HEK293 (cell line): ENCODE measurements at regions not wholly inside any gene's neighbourhood (a gene's known extent, or its start where the extent isn't known, plus 50 kb on each side); places are given as distances from the start of the nearest gene placed in this dataset.

Experiments
- CTCF ChIA-PET: fragments of 350-600 bp; formaldehyde crosslinking; extraction: SDS; loops from one replicate; lab custom pipeline; 2021; ENCODE audit warnings: antibody characterized with exemption; lab: Yijun Ruan, JAX
- POLR2A ChIA-PET: fragments of 300-600 bp; formaldehyde crosslinking; extraction: SDS; loops from one replicate; lab custom pipeline; 2020; ENCODE audit warnings: antibody characterized with exemption, inconsistent platforms; lab: Yijun Ruan, JAX
- H3K27ac ChIP-seq: fragments of 200-500 bp; sonication (Bioruptor generic); 2 replicates; pipeline ENCODE4 v1.5.1; 2014; ENCODE audit warnings: low read depth, low read length, control low read depth, inconsistent platforms; ENCODE audit errors: extremely low read depth
- H3K36me3 ChIP-seq, 2 experiments: fragments of 200-500 bp in 1 of 2; sonication (Bioruptor generic) in 1 of 2; 1 replicate in 1 of 2; 2 replicates in 1 of 2; pipeline ENCODE4 v1.5.1; 2014 to 2017; ENCODE audit warnings: inconsistent platforms in 2 of 2, low read length in 2 of 2; ENCODE audit not compliant: control insufficient read depth in 2 of 2, insufficient read depth in 1 of 2
- H3K4me1 ChIP-seq: fragments of 200-500 bp; sonication (Bioruptor generic); 2 replicates; pipeline ENCODE4 v1.5.1; 2014; ENCODE audit warnings: mild to moderate bottlenecking, low read length, inconsistent platforms; ENCODE audit not compliant: control insufficient read depth, insufficient read depth
- H3K4me3 ChIP-seq: 2 replicates; pipeline ENCODE4 v1.5.1; 2011; ENCODE audit warnings: low read depth, mild to moderate bottlenecking, control low read depth, low read length, moderate library complexity
- H3K9me3 ChIP-seq: fragments of 200-500 bp; sonication (Bioruptor generic); 2 replicates; pipeline ENCODE4 v1.5.1; 2014; ENCODE audit warnings: low read depth, low read length, inconsistent platforms; ENCODE audit not compliant: control insufficient read depth, insufficient read depth
- BCL11B ChIP-seq: fragments of 450-650 bp; formaldehyde crosslinking; IDR thresholded peaks from 2 replicates; pipeline ENCODE4 v1.5.1; 2016; ENCODE audit warnings: low read depth, missing biosample characterization, missing genetic modification characterization
- ELK4 ChIP-seq: IDR thresholded peaks from 2 replicates; pipeline ENCODE4 v1.6.1; 2011; ENCODE audit warnings: mild to moderate bottlenecking, low read depth, low read length, borderline replicate concordance
- KLF10 ChIP-seq: fragments of 450-650 bp; IDR thresholded peaks from 2 replicates; pipeline ENCODE4 v1.5.1; 2018; ENCODE audit warnings: missing biosample characterization, mild to moderate bottlenecking, missing genetic modification characterization
- OVOL3 ChIP-seq: fragments of 450-650 bp; formaldehyde crosslinking; IDR thresholded peaks from 2 replicates; pipeline ENCODE4 v1.5.1; 2016; ENCODE audit warnings: missing biosample characterization, missing genetic modification characterization
- SALL2 ChIP-seq: fragments of 450-650 bp; formaldehyde crosslinking; IDR thresholded peaks from 2 replicates; pipeline ENCODE4 v1.5.0; 2017; ENCODE audit warnings: missing biosample characterization, mild to moderate bottlenecking, missing genetic modification characterization, borderline replicate concordance
- SCRT1 ChIP-seq: fragments of 450-650 bp; formaldehyde crosslinking; IDR thresholded peaks from 2 replicates; pipeline ENCODE4 v1.5.1; 2016; ENCODE audit warnings: missing biosample characterization, missing genetic modification characterization, borderline replicate concordance
- SP3 ChIP-seq: fragments of 450-650 bp; formaldehyde crosslinking; IDR thresholded peaks from 2 replicates; pipeline ENCODE4 v1.5.1; 2016; ENCODE audit warnings: missing biosample characterization, missing genetic modification characterization
- YY2 ChIP-seq: fragments of 450-650 bp; formaldehyde crosslinking; IDR thresholded peaks from 2 replicates; pipeline ENCODE4 v1.5.1; 2016; ENCODE audit warnings: missing biosample characterization, missing genetic modification characterization
- ZBTB17 ChIP-seq: fragments of 450-650 bp; formaldehyde crosslinking; IDR thresholded peaks from 2 replicates; pipeline ENCODE4 v1.5.1; 2016; ENCODE audit warnings: missing biosample characterization, missing genetic modification characterization
- ZBTB48 ChIP-seq: fragments of 450-650 bp; formaldehyde crosslinking; IDR thresholded peaks from 2 replicates; pipeline ENCODE4 v1.5.1; 2016; ENCODE audit warnings: missing biosample characterization, missing genetic modification characterization
- ZNF138 ChIP-seq: fragments of 450-650 bp; formaldehyde crosslinking; IDR thresholded peaks from 2 replicates; pipeline ENCODE4 v1.5.1; 2016; ENCODE audit warnings: missing biosample characterization, missing genetic modification characterization, borderline replicate concordance
- ZNF16 ChIP-seq: fragments of 450-650 bp; formaldehyde crosslinking; IDR thresholded peaks from 2 replicates; pipeline ENCODE4 v1.5.1; 2016; ENCODE audit warnings: low read depth, missing biosample characterization, missing genetic modification characterization
- ZNF174 ChIP-seq: fragments of 450-650 bp; formaldehyde crosslinking; IDR thresholded peaks from 2 replicates; pipeline ENCODE4 v1.5.0; 2017; ENCODE audit warnings: missing biosample characterization, mild to moderate bottlenecking, missing genetic modification characterization
- ZNF19 ChIP-seq: fragments of 450-650 bp; formaldehyde crosslinking; IDR thresholded peaks from 2 replicates; pipeline ENCODE4; 2016; ENCODE audit warnings: missing biosample characterization, missing genetic modification characterization, low read depth
- ZNF341 ChIP-seq: fragments of 450-650 bp; formaldehyde crosslinking; IDR thresholded peaks from 2 replicates; pipeline ENCODE4; 2016; ENCODE audit warnings: low read depth, missing biosample characterization, missing genetic modification characterization
- ZNF501 ChIP-seq: fragments of 450-650 bp; formaldehyde crosslinking; IDR thresholded peaks from 2 replicates; pipeline ENCODE4 v1.5.1; 2016; ENCODE audit warnings: missing biosample characterization, missing genetic modification characterization
- ZNF621 ChIP-seq: fragments of 450-650 bp; formaldehyde crosslinking; IDR thresholded peaks from 2 replicates; pipeline ENCODE4 v1.5.1; 2017; ENCODE audit warnings: missing biosample characterization, missing genetic modification characterization
- TF ChIP-seq, protein P1 (sequence below): fragments of 450-650 bp; formaldehyde crosslinking; IDR thresholded peaks from 2 replicates; pipeline ENCODE4 v1.5.1; 2016; ENCODE audit warnings: missing biosample characterization, missing genetic modification characterization
- TF ChIP-seq, protein P2 (sequence below): fragments of 450-650 bp; formaldehyde crosslinking; IDR thresholded peaks from 2 replicates; pipeline ENCODE4 v1.5.1; 2016; ENCODE audit warnings: missing biosample characterization, missing genetic modification characterization
- TF ChIP-seq, protein P3 (sequence below): fragments of 450-650 bp; formaldehyde crosslinking; IDR thresholded peaks from 2 replicates; pipeline ENCODE4 v1.5.1; 2016; ENCODE audit warnings: missing biosample characterization, missing genetic modification characterization
- TF ChIP-seq, protein P4 (sequence below): fragments of 450-650 bp; formaldehyde crosslinking; optimal IDR thresholded peaks from 2 replicates; pipeline ENCODE3; 2016; ENCODE audit warnings: missing biosample characterization, mild to moderate bottlenecking, missing genetic modification characterization

DNA sequence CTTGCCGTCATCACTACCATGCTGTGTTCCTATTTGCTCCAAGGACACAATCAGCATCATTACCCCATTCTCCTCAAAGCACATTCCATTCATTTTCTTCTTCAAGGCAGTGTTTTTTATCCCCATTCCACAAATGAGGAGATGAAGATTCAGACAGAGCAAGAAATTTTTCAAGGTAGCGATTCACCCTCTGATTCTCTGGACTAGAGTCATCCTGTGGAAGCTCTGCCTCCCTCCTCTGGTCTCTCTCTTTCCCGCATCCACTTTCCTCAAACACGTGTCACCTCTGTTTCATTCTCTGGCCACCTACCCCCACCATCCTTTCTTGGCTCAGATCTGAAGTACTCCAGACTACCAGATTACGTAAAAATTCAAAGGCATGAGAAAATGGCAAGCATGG is 297.9 kb downstream of the SOX11 start (continued):
- TF ChIP-seq, protein P1, sequence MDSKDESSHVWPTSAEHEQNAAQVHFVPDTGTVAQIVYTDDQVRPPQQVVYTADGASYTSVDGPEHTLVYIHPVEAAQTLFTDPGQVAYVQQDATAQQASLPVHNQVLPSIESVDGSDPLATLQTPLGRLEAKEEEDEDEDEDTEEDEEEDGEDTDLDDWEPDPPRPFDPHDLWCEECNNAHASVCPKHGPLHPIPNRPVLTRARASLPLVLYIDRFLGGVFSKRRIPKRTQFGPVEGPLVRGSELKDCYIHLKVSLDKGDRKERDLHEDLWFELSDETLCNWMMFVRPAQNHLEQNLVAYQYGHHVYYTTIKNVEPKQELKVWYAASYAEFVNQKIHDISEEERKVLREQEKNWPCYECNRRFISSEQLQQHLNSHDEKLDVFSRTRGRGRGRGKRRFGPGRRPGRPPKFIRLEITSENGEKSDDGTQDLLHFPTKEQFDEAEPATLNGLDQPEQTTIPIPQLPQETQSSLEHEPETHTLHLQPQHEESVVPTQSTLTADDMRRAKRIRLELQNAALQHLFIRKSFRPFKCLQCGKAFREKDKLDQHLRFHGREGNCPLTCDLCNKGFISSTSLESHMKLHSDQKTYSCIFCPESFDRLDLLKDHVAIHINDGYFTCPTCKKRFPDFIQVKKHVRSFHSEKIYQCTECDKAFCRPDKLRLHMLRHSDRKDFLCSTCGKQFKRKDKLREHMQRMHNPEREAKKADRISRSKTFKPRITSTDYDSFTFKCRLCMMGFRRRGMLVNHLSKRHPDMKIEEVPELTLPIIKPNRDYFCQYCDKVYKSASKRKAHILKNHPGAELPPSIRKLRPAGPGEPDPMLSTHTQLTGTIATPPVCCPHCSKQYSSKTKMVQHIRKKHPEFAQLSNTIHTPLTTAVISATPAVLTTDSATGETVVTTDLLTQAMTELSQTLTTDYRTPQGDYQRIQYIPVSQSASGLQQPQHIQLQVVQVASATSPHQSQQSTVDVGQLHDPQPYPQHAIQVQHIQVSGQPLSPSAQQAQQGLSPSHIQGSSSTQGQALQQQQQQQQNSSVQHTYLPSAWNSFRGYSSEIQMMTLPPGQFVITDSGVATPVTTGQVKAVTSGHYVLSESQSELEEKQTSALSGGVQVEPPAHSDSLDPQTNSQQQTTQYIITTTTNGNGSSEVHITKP (tag by site-specific recombination): no peak
- TF ChIP-seq ZNF19 (no peak), OVOL3 (no peak), SP3 (tag by site-specific recombination) (no peak), ELK4 (no peak), SCRT1 (tag by site-specific recombination) (no peak), ZBTB48 (tag by site-specific recombination) (no peak), ZNF341 (tag by site-specific recombination) (no peak), SALL2 (tag by site-specific recombination) (no peak), ZNF138 (tag by site-specific recombination) (no peak), YY2 (tag by site-specific recombination) (no peak)
- TF ChIP-seq, protein P2, sequence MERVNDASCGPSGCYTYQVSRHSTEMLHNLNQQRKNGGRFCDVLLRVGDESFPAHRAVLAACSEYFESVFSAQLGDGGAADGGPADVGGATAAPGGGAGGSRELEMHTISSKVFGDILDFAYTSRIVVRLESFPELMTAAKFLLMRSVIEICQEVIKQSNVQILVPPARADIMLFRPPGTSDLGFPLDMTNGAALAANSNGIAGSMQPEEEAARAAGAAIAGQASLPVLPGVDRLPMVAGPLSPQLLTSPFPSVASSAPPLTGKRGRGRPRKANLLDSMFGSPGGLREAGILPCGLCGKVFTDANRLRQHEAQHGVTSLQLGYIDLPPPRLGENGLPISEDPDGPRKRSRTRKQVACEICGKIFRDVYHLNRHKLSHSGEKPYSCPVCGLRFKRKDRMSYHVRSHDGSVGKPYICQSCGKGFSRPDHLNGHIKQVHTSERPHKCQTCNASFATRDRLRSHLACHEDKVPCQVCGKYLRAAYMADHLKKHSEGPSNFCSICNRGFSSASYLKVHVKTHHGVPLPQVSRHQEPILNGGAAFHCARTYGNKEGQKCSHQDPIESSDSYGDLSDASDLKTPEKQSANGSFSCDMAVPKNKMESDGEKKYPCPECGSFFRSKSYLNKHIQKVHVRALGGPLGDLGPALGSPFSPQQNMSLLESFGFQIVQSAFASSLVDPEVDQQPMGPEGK (tag by site-specific recombination): no peak
- TF ChIP-seq, all 188 proteins: peak for 0

DNA sequence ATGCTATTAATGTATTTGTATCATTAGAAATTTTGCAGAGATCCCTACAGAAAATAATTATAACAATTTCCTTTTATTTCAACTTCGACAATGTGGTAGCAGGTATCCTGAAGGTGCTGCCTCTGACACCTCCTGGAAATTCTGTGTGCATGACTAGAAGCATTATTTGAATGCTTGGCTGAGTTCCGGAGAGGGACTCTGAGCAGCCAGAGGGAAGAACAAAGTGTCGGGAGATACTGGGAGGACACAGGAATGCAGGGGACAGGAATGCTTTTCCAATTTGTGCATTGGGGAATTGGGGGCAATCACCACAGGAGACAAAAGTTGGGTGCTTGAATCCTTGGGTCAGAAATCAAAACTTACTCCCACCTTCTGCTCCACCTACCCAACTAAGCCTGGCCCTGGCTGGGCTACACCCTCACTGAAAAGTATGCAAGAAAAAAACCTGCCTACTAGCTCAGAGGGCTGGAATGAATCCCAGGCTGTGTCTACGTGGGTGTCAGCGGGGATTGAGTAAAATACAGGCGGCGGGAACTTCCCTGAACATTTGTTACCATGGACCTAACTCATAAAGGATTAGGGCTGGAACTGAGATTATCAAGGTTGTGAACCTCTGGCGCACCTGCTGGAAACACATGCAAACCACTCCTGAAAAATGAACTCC is 299.3 kb downstream of the SOX11 start:
- ChIA-PET CTCF (no interaction called here), POLR2A (no interaction called here)
- no peaks in the 10 kb centered on the region for H3K9me3 ChIP-seq
- no peak overlapping the region for H3K4me3 ChIP-seq
- H3K27ac ChIP-seq: no peak overlapping the region
- TF ChIP-seq ZBTB17 (tag by site-specific recombination): no peak
- no peak for TF ChIP-seq BCL11B (tag by site-specific recombination)
- TF ChIP-seq, protein P3, sequence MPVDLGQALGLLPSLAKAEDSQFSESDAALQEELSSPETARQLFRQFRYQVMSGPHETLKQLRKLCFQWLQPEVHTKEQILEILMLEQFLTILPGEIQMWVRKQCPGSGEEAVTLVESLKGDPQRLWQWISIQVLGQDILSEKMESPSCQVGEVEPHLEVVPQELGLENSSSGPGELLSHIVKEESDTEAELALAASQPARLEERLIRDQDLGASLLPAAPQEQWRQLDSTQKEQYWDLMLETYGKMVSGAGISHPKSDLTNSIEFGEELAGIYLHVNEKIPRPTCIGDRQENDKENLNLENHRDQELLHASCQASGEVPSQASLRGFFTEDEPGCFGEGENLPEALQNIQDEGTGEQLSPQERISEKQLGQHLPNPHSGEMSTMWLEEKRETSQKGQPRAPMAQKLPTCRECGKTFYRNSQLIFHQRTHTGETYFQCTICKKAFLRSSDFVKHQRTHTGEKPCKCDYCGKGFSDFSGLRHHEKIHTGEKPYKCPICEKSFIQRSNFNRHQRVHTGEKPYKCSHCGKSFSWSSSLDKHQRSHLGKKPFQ (tag by site-specific recombination): no peak
- TF ChIP-seq ZNF174 (tag by site-specific recombination): no peak
- no peak for TF ChIP-seq ZNF501
- no peak for TF ChIP-seq KLF10 (tag by site-specific recombination)
- TF ChIP-seq, protein P4, sequence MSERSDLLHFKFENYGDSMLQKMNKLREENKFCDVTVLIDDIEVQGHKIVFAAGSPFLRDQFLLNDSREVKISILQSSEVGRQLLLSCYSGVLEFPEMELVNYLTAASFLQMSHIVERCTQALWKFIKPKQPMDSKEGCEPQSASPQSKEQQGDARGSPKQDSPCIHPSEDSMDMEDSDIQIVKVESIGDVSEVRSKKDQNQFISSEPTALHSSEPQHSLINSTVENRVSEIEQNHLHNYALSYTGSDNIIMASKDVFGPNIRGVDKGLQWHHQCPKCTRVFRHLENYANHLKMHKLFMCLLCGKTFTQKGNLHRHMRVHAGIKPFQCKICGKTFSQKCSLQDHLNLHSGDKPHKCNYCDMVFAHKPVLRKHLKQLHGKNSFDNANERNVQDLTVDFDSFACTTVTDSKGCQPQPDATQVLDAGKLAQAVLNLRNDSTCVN (tag by site-specific recombination): no peak
- no peak for TF ChIP-seq ZNF621
- no peak for TF ChIP-seq ZNF16 (tag by site-specific recombination)
- H3K4me1 ChIP-seq: no peaks in the 10 kb centered on the region
- no peaks in the 10 kb centered on the region for H3K36me3 ChIP-seq
